ENCODE measurements at regions not wholly inside any gene's neighbourhood (a gene's known extent, or its start where the extent isn't known, plus 50 kb on each side); places are given as distances from the start of the nearest gene placed in this dataset.

DNA sequence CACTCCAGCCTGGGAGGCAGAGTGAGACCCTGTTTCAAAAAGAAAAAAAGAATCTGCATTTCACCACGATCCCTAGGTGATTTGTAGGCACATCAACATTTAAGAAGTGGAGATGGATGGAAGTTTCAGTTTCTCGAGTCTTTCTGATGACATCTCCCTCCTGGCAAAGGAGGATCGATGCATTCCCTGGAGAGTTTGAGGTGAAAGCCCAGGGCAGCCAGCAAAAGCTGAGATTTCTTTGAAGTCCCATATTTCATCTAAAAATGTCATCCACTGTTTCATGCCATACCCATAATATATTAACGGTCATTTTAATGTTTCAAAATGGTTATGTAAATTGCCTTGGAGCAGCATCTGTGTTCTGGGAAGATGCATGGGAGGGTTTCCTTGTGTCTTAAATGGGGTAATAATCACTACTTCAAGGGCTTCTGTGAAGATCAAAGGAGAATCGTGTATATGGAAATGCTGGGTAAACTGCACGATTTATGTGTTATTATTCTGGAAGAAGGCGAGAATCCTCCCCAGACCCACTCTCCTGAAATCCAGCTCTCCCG lies 63.4 kb downstream of the KATNIP start:
- TF ChIP-seq POLR2A (IDR thresholded peaks at IDR 0.05): no peak
- TF ChIP-seq, protein P1, sequence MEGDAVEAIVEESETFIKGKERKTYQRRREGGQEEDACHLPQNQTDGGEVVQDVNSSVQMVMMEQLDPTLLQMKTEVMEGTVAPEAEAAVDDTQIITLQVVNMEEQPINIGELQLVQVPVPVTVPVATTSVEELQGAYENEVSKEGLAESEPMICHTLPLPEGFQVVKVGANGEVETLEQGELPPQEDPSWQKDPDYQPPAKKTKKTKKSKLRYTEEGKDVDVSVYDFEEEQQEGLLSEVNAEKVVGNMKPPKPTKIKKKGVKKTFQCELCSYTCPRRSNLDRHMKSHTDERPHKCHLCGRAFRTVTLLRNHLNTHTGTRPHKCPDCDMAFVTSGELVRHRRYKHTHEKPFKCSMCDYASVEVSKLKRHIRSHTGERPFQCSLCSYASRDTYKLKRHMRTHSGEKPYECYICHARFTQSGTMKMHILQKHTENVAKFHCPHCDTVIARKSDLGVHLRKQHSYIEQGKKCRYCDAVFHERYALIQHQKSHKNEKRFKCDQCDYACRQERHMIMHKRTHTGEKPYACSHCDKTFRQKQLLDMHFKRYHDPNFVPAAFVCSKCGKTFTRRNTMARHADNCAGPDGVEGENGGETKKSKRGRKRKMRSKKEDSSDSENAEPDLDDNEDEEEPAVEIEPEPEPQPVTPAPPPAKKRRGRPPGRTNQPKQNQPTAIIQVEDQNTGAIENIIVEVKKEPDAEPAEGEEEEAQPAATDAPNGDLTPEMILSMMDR (IDR thresholded peaks at IDR 0.05): no peak
